ENCODE measurements at regions not wholly inside any gene's neighbourhood (a gene's known extent, or its start where the extent isn't known, plus 50 kb on each side); places are given as distances from the start of the nearest gene placed in this dataset.
"Not testable (repeated sequence)": the region's sequence is repeated elsewhere in the genome, so short reads cannot be mapped to it uniquely, and the experiment has no call there.

DNA sequence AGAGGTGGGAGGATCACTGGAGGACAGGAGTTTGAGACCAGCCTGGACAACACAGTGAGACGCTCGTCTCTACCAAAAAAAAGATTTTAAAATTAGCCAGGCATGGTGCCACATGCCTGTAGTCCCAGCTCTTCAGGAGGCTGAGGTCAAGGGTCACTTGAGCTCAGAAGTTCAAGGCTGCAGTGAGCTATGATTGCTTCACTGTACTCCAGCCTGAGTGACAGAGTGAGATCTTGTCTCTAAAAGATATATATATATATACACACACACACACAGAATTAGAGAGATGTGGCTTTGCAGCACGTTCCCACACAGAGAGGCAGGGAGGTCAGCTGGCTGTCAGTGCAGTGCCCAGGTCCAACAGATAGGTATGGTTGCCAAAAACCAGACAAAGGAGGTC lies 363.4 kb downstream of the BCL2L11 start:
- not testable (repeated sequence) for DNase-seq

DNA sequence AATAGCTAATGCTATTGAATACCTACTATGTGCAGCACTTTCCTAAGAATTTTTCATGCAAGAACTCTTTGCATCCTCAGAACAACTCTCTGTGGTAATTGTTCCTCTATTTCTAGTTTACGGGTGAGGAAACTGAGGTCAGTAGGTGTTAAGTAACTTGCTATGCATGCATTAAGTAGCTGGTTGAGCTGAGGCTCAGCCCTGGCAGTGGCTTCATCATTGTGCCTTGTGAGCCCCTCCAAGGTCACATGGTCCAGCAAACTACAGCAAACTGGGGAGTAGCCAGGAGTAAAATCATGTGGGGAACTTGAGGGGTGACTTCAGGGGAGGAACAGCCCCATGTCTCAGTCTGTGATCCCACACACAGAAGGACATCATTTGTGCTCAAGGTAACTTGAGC lies 365.2 kb downstream of the BCL2L11 start:
- not testable (repeated sequence) for DNase-seq

DNA sequence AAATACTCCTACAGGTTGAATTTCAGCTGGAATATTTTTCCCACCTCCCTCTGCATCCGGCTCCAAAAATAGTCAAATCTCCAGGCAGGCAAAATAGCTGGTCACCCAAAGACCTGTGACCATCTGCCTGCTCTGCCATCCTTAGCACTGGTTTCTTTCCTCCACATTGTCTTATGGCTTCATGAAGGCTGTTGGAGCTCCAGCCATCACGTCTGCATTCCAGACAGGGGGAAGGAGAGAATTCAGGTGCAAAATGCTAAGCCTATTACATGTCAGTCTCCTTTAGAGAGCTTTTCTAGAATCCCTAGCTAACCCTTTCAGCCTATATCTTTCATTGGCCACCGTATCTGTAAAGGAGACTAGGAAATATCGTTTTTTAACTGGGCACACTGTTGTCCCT lies 367.7 kb downstream of the BCL2L11 start:
- DNase-seq, result not testable (repeated sequence)

DNA sequence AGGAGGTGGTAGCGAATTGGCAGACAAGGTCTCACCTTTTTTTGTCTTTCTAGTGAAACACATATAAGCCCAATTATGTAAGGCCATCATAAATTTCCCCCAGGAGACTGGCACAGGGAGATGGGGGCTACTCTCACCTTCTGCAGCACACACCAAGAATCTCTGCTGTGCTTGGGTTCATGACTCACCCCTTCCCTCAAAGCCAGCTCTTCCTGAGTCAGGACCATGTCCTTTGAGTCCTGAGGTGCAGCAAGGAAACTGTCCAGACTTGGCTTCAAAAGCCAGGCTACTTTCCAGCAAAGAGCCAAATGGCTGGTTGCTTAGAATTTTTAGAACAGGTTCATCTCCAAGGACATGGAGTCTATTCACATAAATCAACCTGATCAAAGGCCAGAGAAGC lies 368.7 kb downstream of the BCL2L11 start:
- not testable (repeated sequence) for DNase-seq

DNA sequence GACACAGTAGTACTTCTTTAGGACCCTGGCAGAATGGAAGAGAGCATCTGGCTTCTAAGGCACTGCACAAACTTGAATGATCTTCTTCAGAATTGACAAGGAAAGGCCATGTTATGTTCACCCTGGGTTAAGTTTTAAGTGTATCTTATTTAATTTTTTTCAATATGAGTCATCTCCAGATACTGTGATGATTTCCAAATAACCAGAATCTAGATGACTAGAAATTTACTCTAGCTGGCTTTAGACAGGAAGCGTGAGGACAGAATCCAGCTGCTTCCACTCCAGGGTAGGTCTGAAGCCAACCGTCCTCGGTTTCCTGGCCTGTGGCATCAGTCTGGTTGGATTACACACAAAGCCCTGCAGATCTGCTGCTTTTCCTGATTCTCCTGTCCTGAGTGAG lies 370.5 kb downstream of the BCL2L11 start:
- not testable (repeated sequence) for DNase-seq

DNA sequence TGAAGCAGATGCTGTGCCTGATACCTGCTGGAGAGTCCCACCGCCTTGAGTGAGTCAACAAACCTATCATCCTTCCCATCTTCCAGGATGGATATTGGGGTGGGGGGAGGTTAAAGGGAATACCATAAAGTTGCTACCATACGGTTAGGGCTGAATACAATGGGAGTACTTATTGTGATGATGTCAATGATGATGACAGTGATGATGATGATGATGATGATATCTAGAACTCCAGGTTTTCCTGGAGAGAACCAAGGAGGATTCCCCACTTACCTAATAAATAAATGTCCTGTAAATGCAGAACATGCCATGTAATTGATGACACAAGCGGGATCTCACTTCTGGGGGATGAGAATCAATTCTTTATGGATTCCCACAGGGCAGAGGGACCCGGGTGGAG lies 370.9 kb downstream of the BCL2L11 start:
- not testable (repeated sequence) for DNase-seq

DNA sequence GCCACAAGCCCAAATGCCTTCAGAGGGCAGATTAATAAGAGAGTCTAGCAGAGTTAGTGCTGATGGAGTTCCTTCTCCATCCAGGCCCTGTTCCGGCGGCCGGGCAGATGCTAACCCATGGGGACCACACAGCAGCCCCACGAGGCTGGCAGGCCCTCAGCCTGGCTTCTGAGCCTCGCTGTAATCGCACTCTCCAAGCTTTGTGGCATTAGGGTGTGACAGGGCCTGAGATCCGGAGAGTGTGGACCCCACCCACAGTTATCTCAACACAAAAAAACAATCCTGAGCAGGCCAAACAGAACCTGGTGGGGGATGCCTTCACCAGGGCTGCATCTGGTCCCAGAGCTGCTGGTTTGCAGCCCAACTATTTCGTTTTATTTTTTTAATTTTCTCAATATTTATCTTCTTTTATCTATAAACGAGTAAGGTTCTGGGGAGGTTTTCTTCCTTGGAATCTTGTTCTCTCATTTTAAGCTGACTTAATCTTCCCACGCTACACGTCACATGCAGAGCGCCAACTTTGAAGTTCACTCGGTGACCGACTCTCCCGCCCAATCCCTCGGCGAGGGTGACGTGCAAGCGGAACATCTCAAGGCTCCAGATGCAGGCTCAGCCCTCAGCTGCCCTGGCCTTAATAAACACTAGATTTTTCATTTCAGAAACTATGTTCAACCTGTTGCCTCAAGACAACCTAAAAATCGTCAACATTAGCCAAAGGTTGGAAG lies 372.4 kb downstream of the BCL2L11 start:
- not testable (repeated sequence) for DNase-seq

DNA sequence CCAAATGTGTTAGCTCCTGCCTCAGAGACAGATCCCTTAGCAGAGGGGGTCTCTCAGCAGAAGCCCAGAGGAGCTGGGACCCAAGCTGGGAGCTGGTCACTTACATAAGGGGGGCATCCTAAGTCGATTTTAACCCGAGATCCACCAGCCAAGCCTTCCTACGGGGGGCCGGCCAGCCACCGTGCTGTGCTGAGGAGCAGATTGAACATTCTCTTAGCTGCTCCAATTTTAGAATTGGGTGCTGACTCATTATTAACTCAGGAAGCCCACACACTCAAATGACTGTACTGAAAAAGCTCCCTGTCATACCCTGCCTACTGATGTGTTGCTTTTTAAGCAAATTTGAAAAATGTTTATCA lies 373.0 kb downstream of the BCL2L11 start:
- not testable (repeated sequence) for DNase-seq

DNA sequence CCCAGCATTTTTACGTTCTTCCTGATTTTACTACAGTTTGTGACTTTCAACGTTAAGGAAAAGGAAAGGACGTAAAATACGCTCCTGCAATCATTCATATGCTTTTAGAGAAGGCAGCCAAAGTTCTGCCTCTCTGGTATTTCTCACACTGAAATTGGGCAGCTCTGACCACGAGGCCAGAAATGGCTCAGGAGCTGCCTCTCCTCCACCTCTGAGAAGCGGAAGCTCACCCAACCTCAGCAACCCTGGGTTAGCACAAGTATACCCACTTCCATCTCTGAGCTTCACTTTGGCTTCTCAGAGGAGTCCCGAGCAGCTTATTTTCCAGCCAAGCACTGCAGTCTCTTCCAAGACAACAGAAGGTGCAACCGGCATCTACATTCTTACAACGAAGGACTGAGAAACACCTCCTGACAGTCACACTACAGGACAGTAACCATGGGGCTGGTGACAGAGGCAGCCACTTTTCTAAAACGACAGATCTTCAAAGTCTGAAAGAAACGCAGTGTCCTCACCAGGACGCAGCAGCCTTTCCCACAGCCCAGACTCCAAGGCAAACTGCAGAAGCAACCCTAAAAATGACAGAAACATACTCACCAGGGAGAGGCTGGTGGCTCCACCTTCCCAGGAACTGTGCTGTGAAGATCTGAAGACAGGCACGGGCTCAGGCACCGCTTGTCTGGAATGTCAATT lies 373.7 kb downstream of the BCL2L11 start:
- DNase-seq, result not testable (repeated sequence)

DNA sequence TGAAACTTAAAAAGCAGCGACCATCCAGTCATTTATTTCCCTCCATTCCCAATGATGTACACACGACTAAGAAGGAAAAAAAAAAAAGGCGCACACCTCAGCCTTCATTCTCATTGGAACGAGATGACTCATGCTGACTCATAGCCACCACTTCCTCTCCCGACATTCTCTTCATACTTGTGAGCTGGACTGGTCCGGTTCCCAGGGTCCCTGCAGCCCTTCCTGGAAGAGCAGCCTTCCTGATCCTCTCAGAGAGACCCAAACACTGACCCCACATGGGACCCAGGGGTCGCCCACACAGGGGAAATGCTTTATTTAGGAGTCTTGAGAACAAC lies 374.2 kb downstream of the BCL2L11 start:
- DNase-seq, result not testable (repeated sequence)

DNA sequence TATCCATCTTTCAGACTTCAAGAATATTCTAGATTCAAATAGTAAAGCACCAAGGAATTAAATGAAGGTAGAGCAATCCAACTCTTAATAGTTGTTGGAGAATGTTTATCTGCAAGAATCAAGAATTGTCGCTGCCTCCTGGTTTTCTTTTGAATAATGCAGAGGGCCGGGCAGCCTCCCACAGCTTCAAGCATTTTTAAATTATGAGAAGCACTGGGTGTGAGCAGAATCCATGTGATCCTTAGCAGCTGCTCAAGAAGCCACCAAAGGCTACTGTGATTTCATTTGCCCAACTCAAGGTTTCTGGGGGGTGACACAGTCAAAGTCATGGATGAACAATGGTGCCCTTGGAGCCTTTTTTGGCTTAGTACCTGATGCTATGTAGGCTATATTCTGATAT lies 374.9 kb downstream of the BCL2L11 start:
- DNase-seq, result not testable (repeated sequence)

DNA sequence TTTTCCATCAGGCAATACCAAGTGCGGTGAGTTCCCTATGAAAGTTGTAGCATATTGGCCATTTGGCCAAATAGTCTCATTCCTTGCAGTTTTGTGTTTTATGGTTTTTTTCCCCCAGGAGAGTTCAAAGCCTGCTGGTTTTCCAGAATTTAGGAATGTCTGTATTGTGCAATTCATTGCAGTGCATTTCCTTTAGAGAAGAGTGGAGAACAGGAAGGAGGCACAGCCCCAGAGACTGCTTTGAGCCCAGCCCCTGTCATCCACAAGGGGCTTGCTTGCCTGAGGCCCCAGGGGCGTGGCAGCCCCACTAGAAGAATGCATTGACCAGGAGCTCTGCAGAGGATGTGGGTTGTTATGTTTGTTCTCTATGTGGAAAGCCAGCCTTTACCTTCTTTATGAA lies 375.5 kb downstream of the BCL2L11 start:
- not testable (repeated sequence) for DNase-seq

DNA sequence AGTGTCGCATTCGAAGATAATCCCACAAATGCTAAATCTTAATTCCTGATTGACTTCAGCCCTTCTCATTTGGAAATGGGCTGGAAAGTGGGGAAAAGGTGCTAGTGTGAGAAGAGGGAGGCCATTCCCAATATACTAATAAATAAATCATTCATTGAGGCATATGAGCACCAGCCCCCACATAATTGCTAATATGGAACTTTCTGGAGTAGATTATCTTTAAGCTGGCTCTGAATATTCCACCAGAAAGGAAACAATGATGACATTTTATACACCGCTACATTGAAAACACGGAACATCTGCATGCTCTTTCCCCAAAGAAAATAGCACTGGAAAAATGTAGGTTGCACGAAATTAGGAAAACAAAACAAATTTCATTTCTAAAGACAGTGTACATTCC lies 376.1 kb downstream of the BCL2L11 start:
- not testable (repeated sequence) for DNase-seq

DNA sequence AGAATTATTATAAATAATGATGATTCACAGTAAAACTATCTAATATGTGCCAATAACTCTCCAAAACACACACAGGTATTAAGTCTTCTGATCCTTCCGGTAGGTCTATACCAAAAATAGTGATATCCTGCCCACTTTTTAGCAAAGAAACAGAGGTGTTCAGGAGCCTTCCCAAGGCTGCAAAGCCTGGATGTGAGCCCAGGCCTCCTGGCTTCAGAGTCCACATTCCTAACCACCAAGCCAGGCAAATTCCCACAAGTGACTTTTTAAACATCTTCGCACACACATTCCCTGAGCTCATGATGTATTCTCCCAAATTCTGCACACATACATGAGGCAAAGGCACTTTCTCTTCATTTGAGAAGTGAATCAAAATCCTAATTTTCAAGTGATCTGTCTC lies 376.6 kb downstream of the BCL2L11 start:
- DNase-seq, result not testable (repeated sequence)

DNA sequence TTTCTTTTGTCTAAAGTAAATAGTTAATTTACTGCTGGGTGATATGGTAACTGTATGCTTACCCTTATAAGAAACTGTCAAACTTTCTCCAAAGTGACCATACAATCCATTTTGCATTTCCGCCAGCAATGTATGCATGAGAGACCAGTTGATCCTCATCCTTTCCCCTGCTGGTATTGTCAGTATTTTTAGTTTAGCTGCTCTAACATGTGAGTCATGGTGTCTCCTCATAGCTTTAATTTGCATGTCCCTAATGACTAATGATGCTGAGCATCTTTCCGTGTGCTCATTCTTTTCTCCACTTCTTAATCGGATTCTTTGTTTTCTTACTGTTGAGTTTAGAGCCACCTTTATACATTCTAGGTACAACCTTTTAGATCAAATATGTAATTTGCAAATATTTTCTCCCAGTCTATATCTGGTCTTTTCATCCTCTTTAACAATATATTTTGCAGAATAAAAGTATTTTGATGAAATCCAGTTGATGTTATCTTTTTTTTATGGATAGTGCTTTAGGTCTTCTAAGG lies 379.9 kb downstream of the BCL2L11 start:
- not testable (repeated sequence) for DNase-seq

DNA sequence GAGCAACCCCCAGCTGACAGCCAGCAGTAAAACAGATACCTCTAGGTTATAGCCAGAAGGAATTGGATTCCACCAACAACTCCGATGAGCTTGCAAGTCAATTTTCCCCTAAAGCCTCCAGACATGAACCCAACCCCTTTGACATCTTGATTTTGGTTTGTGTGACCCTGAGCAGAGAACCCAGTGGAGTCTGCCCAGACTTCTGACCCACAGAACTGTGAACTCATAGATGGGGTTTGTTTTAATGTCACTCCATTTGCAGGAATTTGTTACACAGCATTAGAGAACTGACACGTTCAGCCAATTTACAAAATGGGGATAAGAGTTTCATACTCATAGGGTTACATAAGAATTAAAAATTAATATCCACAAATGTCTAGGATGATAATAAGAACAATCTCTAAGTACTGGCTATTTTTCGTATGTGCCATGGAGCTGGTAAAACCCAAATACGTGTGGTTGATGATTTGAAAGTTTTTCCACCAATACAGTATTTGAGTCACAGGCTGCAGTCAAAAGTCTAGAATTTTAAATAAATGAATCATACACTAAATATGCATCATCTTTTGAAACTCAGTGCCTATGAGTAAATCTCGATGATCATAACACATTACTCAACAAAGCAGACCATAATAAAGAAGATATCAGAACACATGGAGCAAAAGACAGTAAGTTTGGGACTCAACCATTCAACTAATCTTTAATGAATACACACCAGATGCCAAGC lies 380.0 kb downstream of the ANAPC1 start:
- DNase-seq, result not testable (repeated sequence)

DNA sequence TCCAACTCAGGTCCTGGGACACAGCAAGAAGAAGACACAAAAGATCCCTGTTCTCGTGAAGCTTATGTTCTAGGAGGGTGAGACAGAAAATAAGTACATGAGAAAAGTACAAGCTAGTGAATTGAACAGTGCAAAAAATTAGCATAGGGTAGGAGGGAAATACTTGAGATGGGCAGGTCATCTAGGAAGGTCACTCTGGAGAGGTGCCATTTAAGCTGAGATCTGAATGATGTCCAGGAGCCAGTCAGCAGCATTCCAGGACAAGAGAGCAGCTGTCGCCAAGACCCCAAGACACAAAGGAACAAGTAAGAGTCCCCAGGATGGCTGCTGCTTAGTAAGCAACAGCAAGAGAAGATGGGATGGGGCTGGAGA lies 379.4 kb downstream of the ANAPC1 start:
- DNase-seq, result not testable (repeated sequence)

DNA sequence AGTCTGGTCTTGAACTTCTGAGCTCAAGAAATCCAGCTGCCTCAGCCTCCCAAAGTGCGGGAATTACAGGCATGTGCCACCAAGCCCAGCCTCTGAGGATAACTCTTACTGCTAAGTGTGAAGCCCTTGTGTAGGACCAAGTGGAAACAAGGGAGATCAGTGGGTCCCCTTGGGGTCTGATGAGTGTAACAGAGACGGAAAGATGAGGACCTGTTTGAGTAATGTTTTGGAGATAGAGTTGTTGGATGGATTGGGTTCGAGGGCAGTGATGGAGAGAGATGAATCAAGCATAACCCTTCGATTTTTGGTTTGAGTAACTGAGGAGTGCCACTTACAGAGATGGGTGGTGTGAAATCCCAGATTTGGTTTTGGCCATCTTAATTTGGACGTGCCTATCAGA lies 378.7 kb downstream of the ANAPC1 start:
- not testable (repeated sequence) for DNase-seq

DNA sequence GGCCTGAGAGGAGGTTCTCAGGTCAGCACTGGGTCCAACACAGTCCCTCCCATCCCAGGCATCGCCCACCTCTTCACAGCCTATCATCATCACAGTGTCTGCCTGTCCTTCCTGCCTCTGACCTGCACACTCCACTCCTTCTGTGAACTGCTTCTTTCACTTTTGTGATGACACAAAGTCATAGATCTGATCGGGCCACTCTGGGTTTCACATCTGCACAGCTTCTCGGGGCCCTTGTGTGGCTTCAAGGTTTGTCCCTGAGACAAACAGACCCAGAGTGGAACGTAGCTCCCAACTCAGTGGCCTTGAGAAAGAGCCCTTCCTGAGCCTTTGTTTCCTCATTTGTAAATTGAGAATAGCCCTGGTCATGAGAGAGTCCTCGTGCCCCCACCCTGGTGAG lies 377.1 kb downstream of the ANAPC1 start:
- DNase-seq, result not testable (repeated sequence)

DNA sequence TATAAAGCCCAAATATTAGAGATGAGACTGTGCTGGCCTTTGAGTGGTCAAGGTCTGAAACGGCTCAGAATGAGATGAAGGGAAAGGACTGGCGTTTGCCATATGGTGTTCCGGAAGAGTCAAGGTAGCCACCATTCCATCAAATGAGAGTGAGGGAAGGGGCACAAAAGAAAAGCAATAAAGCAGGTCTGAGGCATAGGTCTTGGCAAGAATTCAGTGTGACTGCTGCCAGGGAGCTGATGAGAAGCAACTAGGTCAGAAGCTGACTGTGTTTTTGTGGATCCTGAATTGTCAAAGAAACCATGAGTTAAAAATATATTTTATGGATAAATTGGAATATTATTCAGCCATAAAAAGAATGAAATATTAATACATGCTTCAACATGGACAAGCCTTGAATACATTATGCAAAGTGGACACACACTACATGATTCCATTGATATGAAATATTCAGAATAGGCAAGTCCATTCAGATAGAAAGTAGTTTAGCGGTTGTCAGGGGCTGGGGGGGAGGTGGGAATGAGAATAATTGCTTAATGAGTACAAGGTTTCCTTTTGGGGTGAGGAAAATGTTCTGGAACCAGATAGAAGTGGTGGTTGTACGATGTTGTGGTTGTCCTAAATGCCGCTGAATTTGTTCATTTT lies 374.6 kb downstream of the ANAPC1 start:
- not testable (repeated sequence) for DNase-seq

DNA sequence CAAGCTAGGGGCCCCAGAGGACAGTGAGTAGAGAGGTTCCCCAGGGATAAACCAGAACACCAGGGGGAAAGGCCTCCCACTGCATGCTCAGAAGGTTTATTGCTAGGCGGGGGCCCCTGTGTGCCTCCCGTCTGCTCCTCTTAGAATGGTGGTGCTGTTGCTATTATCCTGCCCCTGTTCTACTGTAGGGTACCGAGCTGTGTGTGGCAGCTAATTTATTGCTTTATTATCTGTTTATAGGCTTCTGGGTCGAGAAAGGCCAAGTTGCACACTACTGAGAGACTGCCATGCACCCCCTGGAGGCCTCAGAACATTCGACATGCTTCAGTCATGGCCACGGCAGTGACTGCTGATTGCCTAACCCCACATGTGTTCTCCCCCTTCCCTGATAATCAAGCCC lies 373.6 kb downstream of the ANAPC1 start:
- DNase-seq, result not testable (repeated sequence)

DNA sequence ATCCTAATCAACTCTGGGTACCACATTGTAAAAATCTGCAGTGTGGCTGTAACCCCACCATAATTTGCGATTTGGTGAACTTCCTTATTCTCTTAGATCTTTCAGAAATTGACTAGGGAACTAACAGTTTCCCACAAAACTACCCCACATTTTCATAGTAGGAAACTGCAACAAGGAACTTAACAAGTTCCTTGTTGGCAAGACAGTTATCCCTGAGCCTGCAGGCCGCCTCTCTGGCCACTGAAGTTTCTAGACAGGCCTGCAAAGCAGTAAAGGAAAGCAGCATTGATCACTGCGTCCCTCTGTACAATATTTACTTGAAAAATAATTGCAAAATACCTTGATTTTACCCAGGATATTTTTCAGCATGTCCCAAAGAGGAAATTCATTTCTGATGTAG lies 372.9 kb downstream of the ANAPC1 start:
- DNase-seq, result not testable (repeated sequence)

DNA sequence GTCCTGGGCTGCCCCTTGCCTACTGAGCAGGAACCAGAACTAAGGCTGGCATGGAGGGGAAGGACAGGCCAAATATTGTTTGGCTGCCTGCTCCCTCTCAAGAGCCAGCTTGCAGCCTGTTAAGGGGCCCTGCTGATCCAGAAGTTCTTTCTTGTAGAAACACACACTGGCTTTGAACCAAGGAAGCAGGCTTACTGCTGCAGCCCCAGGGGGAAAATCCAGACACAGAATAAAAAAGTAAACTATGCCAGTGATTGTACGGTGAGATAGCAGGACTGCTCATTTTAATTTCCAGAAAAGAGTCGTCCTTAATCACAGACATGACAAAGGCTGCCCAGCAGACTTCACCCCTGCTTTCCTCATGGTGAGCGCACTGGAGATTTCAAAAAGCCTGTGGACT lies 371.6 kb downstream of the ANAPC1 start:
- not testable (repeated sequence) for DNase-seq

Data from DMS153 (cell line).